Activated CD8-positive, alpha-beta memory T cell treated with anti-CD3 and anti-CD28 coated beads for 36 hours (primary cell): ENCODE measurements at regions not wholly inside any gene's neighbourhood (a gene's known extent, or its start where the extent isn't known, plus 50 kb on each side); places are given as distances from the start of the nearest gene placed in this dataset.

ENCODE experiments used
- CTCF ChIA-PET: fragments of 350-600 bp; sonication (Branson Sonifier 250); formaldehyde crosslinking; loops from one replicate; lab custom pipeline; 2021; ENCODE audit warnings: antibody characterized with exemption; lab: Charles Lee
- POLR2A ChIA-PET: fragments of 350-600 bp; sonication (Branson Sonifier 250); formaldehyde crosslinking; loops from one replicate; lab custom pipeline; 2021; ENCODE audit warnings: antibody characterized with exemption; lab: Charles Lee

- CTCF ChIA-PET: no interaction called here
These were observed 70.3 kb upstream of the NEURL1B start for GRCh38 chr5:172570594-172571334.

GRCh38 chr5:172569861-172570558 is 71.1 kb upstream of the NEURL1B start:
- CTCF ChIA-PET: no interaction called here
- POLR2A ChIA-PET: no interaction called here

More at GRCh38 chr5:172570594-172571334, 70.3 kb upstream of the NEURL1B start:
- POLR2A ChIA-PET: no interaction called here

- ChIA-PET CTCF (no interaction called here), POLR2A (no interaction called here)
These were observed 72.7 kb upstream of the NEURL1B start for GRCh38 chr5:172568308-172568910.

GRCh38 chr5:172567843-172568242 is 73.2 kb upstream of the NEURL1B start:
- ChIA-PET POLR2A (no interaction called here), CTCF (no interaction called here)

GRCh38 chr5:172567294-172567693 is 73.8 kb upstream of the NEURL1B start:
- CTCF ChIA-PET: no interaction called here
- POLR2A ChIA-PET: no interaction called here

- ChIA-PET CTCF (no interaction called here), POLR2A (no interaction called here)
These were observed 75.0 kb upstream of the NEURL1B start for GRCh38 chr5:172565931-172566665.

- POLR2A ChIA-PET: no interaction called here
- CTCF ChIA-PET: no interaction called here
These were observed 75.6 kb upstream of the NEURL1B start for GRCh38 chr5:172565455-172565854.

GRCh38 chr5:172564883-172565282 is 76.2 kb upstream of the NEURL1B start:
- CTCF ChIA-PET: no interaction called here

GRCh38 chr5:172564188-172564587 is 76.9 kb upstream of the NEURL1B start:
- CTCF ChIA-PET: no interaction called here
- POLR2A ChIA-PET: no interaction called here

More at GRCh38 chr5:172564883-172565282, 76.2 kb upstream of the NEURL1B start:
- POLR2A ChIA-PET: no interaction called here

- ChIA-PET CTCF (no interaction called here), POLR2A (no interaction called here)
These were observed 78.6 kb upstream of the NEURL1B start for GRCh38 chr5:172562443-172562842.

GRCh38 chr5:172561151-172561550 is 79.9 kb upstream of the NEURL1B start:
- CTCF ChIA-PET: no interaction called here
- POLR2A ChIA-PET: no interaction called here

GRCh38 chr5:172559004-172559932 is 81.8 kb upstream of the NEURL1B start:
- ChIA-PET CTCF (no interaction called here), POLR2A (no interaction called here)

- POLR2A ChIA-PET: no interaction called here
- CTCF ChIA-PET: no interaction called here
These were observed 82.7 kb upstream of the NEURL1B start for GRCh38 chr5:172558076-172558976.

GRCh38 chr5:172556971-172557461 is 84.0 kb upstream of the NEURL1B start:
- ChIA-PET CTCF (interaction anchor here (0.5 kb wide), 1 partner anchor 10 kb away, joined by 5 read pairs; no protein-coding TSS in a partner anchor), POLR2A (no interaction called here)

GRCh38 chr5:172556262-172556661 is 84.8 kb upstream of the NEURL1B start:
- CTCF ChIA-PET: no interaction called here
- POLR2A ChIA-PET: no interaction called here

- ChIA-PET POLR2A (no interaction called here), CTCF (no interaction called here)
These were observed 86.5 kb upstream of the NEURL1B start for GRCh38 chr5:172554562-172554961.

- CTCF ChIA-PET: no interaction called here
- POLR2A ChIA-PET: no interaction called here
These were observed 87.2 kb upstream of the NEURL1B start for GRCh38 chr5:172553903-172554302.

GRCh38 chr5:172553167-172553566 is 87.9 kb upstream of the NEURL1B start:
- ChIA-PET POLR2A (no interaction called here), CTCF (no interaction called here)
